ENCODE measurements at regions not wholly inside any gene's neighbourhood (a gene's known extent, or its start where the extent isn't known, plus 50 kb on each side); places are given as distances from the start of the nearest gene placed in this dataset.

DNA sequence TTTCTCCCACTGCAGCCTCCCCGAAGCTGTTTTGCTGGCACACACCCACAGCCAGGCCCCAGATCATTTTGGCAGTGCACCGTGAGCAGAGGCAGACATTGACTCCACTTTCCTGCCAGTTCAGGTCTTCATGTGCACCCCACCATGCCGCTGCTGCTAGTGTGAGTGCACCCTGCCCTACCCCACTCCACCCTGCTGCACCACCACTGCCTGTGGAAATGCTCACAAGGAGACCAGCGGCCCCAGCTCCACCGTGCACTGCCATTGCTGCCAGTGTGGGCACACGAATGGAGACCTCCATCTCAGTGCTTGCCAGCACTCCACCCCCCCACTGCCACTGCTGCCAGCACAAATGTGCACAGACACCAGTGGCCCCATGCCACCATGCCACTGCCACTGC lies 277.6 kb upstream of the ZC4H2 start (continued):
- TF ChIP-seq, protein P1, sequence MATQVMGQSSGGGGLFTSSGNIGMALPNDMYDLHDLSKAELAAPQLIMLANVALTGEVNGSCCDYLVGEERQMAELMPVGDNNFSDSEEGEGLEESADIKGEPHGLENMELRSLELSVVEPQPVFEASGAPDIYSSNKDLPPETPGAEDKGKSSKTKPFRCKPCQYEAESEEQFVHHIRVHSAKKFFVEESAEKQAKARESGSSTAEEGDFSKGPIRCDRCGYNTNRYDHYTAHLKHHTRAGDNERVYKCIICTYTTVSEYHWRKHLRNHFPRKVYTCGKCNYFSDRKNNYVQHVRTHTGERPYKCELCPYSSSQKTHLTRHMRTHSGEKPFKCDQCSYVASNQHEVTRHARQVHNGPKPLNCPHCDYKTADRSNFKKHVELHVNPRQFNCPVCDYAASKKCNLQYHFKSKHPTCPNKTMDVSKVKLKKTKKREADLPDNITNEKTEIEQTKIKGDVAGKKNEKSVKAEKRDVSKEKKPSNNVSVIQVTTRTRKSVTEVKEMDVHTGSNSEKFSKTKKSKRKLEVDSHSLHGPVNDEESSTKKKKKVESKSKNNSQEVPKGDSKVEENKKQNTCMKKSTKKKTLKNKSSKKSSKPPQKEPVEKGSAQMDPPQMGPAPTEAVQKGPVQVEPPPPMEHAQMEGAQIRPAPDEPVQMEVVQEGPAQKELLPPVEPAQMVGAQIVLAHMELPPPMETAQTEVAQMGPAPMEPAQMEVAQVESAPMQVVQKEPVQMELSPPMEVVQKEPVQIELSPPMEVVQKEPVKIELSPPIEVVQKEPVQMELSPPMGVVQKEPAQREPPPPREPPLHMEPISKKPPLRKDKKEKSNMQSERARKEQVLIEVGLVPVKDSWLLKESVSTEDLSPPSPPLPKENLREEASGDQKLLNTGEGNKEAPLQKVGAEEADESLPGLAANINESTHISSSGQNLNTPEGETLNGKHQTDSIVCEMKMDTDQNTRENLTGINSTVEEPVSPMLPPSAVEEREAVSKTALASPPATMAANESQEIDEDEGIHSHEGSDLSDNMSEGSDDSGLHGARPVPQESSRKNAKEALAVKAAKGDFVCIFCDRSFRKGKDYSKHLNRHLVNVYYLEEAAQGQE (IDR thresholded peaks at IDR 0.05; ENCODE audit: unreplicated experiment): no peak
- no peak for TF ChIP-seq POLR2AphosphoS5 (IDR thresholded peaks at IDR 0.05; ENCODE audit: low read depth)
- no peak for TF ChIP-seq EZH2 (IDR thresholded peaks at IDR 0.05; ENCODE audit: low read depth, unreplicated experiment)

DNA sequence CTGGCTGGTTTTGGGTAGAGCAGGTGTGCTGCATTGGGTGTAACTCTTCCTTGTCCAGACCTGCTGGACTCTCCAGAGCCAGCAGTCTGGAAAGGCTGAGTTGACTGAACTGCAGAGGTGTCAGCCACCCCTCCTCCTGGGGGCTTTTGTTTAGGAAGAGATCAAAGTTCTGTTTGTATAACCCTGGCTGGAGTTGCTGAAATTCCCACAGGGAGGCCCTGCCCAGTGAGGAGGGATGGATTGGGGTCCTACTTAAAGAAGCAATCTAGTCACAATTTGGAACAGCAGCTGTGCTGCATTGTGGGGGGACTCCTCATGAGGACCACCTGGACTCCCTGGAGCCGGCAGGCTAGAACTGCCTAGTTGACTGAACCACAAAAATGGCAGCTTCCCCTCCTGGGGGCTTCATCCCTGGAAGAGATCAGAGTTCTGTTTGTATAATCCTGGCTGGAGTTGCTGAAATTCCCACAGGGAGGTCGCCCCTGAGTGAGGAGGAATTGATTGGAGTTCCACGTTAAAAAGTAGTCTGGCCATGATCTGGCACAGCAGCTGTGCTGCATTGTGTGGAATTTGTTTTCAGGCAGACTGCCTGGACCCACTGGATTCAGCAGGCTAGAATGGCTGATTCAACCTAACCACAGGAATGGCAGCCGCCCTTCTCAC lies 264.9 kb upstream of the ZC4H2 start:
- H3K36me3 Mint-ChIP-seq (ENCODE audit: low read depth): peaks cover 6% of the 10 kb centered on the region; the same call in 2 of the 3 replicates
- Histone ChIP-seq H3K27me3 (ENCODE audit: insufficient read depth) (no peaks in the 10 kb centered on the region), H2AFZ (no peak overlapping the region), H3K36me3 (ENCODE audit: insufficient read depth) (no peaks in the 10 kb centered on the region), H3K4me3 (no peak overlapping the region), H3K79me2 (replicated peaks; ENCODE audit: insufficient read depth) (no peaks in the 10 kb centered on the region), H3F3A (replicated peaks; ENCODE audit: low read depth) (no peaks in the 10 kb centered on the region), H4K20me1 (replicated peaks; ENCODE audit: insufficient read depth) (no peaks in the 10 kb centered on the region), H3K27ac (ENCODE audit: low read depth) (no peak overlapping the region), H3K4me1 (ENCODE audit: insufficient read depth) (no peaks in the 10 kb centered on the region), H3K9me2 (ENCODE audit: insufficient read depth) (no peaks in the 10 kb centered on the region), H3K4me2 (no peak overlapping the region)
- TF ChIP-seq JUNB (IDR thresholded peaks at IDR 0.05; ENCODE audit: unreplicated experiment) (no peak), EZH2 (IDR thresholded peaks at IDR 0.05; ENCODE audit: low read depth, unreplicated experiment) (no peak), ZNF114 (CRISPR knock-in tag; IDR thresholded peaks at IDR 0.05) (no peak)
- H3K9me3 Mint-ChIP-seq: peaks cover 19% of the 10 kb centered on the region
- H3K27ac Mint-ChIP-seq: no peak overlapping the region
- no peak overlapping the region for H3K4me3 Mint-ChIP-seq
- no peak for DNase-seq (ENCODE audit: low spot score)
- H3K4me1 Mint-ChIP-seq: no peaks in the 10 kb centered on the region
- no peak for ATAC-seq
- no peaks in the 10 kb centered on the region for H3K27me3 Mint-ChIP-seq (ENCODE audit: insufficient read depth, low read depth, poor library complexity)

DNA sequence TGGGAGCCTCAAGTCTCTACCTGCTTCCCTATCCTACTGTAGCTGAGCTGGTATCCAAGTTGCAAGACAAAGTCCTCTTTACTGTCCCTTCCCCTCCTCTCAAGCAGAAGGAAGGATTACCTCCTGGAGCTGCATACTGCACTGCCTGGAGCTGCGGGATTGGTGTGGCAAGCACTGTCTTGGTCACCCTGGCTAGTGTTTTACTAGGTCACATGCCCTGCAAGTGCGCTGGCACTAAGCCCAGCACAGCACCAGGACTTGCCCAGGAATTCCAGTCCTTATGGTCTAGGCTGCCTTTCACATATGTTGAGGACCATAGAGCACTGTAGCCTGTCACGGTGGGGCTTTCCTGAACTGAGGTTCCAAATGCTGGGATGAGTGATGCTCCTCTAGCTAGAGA lies 227.3 kb upstream of the ZC4H2 start:
- peaks cover 2% of the 10 kb centered on the region; the same call in 1 of the 3 replicates for H3K4me1 Mint-ChIP-seq
- Histone ChIP-seq H3K27ac (ENCODE audit: low read depth) (no peak overlapping the region), H3F3A (replicated peaks; ENCODE audit: low read depth) (no peaks in the 10 kb centered on the region), H3K79me2 (replicated peaks; ENCODE audit: insufficient read depth) (no peaks in the 10 kb centered on the region), H3K36me3 (ENCODE audit: insufficient read depth) (no peaks in the 10 kb centered on the region), H2AFZ (no peak overlapping the region), H3K4me2 (no peak overlapping the region), H3K27me3 (ENCODE audit: insufficient read depth) (no peaks in the 10 kb centered on the region), H3K4me3 (no peak overlapping the region), H4K20me1 (replicated peaks; ENCODE audit: insufficient read depth) (no peaks in the 10 kb centered on the region), H3K4me1 (ENCODE audit: insufficient read depth) (no peaks in the 10 kb centered on the region), H3K9me2 (ENCODE audit: insufficient read depth) (no peaks in the 10 kb centered on the region)
- H3K27me3 Mint-ChIP-seq (ENCODE audit: insufficient read depth, low read depth, poor library complexity): no peaks in the 10 kb centered on the region
- H3K36me3 Mint-ChIP-seq (ENCODE audit: low read depth): no peaks in the 10 kb centered on the region; the same call in 2 of the 3 replicates
- H3K4me3 Mint-ChIP-seq: no peak overlapping the region
- no peak overlapping the region for H3K27ac Mint-ChIP-seq
- ATAC-seq (no peak), DNase-seq (ENCODE audit: low spot score) (no peak)
- H3K9me3 Mint-ChIP-seq: no peaks in the 10 kb centered on the region; the same call in 2 of the 3 replicates
- TF ChIP-seq CREB1 (CRISPR knock-in tag; IDR thresholded peaks at IDR 0.05; ENCODE audit: low read depth): no peak
- no peak for TF ChIP-seq ZNF331 (CRISPR knock-in tag; IDR thresholded peaks at IDR 0.05; ENCODE audit: low read depth)
- TF ChIP-seq, protein P1 (IDR thresholded peaks at IDR 0.05; ENCODE audit: unreplicated experiment): no peak
- TF ChIP-seq EZH2 (IDR thresholded peaks at IDR 0.05; ENCODE audit: low read depth, unreplicated experiment): no peak
- TF ChIP-seq POLR2AphosphoS5 (IDR thresholded peaks at IDR 0.05; ENCODE audit: low read depth): no peak
- TF ChIP-seq NANOG (IDR thresholded peaks at IDR 0.05; ENCODE audit: borderline replicate concordance): no peak
